ENCODE measurements at regions not wholly inside any gene's neighbourhood (a gene's known extent, or its start where the extent isn't known, plus 50 kb on each side); places are given as distances from the start of the nearest gene placed in this dataset.

GRCh38 chr5:32908641-32909040, 197.5 kb downstream of the NPR3 start:
- no peak for TF ChIP-seq ZNF331 (CRISPR knock-in tag; IDR thresholded peaks at IDR 0.05; ENCODE audit: low read depth)
- TF ChIP-seq EZH2phosphoT487 (IDR thresholded peaks at IDR 0.05; ENCODE audit: unreplicated experiment): no peak
- no peak for TF ChIP-seq STAT1 (IDR thresholded peaks at IDR 0.05; ENCODE audit: unreplicated experiment)
- TF ChIP-seq CTCF (conservative IDR thresholded peaks at IDR 0.05; ENCODE audit: low read depth in 2 of 2): no peak
- no peak for TF ChIP-seq EZH2 (IDR thresholded peaks at IDR 0.05; ENCODE audit: low read depth, unreplicated experiment)
- TF ChIP-seq JUNB (IDR thresholded peaks at IDR 0.05; ENCODE audit: unreplicated experiment): no peak
- no peak for TF ChIP-seq POLR2AphosphoS5 (IDR thresholded peaks at IDR 0.05; ENCODE audit: low read depth)
- TF ChIP-seq ZNF114 (CRISPR knock-in tag; IDR thresholded peaks at IDR 0.05): no peak

Data from GM23338 (cell line).